ENCODE measurements at regions not wholly inside any gene's neighbourhood (a gene's known extent, or its start where the extent isn't known, plus 50 kb on each side); places are given as distances from the start of the nearest gene placed in this dataset.

DNA sequence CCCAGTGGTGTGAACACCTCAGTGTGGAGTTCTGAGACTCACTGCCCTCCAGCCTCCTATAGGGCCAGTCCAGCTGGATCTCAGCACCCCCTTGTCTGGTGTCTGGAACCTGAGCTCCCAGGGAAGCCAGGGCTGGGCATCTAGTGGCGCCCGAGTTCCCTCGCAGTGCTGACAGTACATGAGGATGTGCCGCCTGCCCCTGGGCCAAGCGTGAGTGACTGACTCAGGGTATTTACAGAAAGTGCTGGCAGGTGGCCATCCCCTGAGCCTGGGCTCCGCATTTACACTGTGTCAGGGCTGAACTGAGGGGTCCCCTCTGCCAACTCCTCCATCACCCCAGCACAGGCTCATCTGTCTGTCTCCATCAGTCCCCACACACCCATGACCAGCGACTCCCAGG, 185.3 kb downstream of the BRD1 start (continued):
- TF ChIP-seq, protein P1, sequence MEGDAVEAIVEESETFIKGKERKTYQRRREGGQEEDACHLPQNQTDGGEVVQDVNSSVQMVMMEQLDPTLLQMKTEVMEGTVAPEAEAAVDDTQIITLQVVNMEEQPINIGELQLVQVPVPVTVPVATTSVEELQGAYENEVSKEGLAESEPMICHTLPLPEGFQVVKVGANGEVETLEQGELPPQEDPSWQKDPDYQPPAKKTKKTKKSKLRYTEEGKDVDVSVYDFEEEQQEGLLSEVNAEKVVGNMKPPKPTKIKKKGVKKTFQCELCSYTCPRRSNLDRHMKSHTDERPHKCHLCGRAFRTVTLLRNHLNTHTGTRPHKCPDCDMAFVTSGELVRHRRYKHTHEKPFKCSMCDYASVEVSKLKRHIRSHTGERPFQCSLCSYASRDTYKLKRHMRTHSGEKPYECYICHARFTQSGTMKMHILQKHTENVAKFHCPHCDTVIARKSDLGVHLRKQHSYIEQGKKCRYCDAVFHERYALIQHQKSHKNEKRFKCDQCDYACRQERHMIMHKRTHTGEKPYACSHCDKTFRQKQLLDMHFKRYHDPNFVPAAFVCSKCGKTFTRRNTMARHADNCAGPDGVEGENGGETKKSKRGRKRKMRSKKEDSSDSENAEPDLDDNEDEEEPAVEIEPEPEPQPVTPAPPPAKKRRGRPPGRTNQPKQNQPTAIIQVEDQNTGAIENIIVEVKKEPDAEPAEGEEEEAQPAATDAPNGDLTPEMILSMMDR (IDR thresholded peaks at IDR 0.05 in 2 of 3, conservative IDR thresholded peaks at IDR 0.05 in 1 of 3; ENCODE audit: borderline replicate concordance in 1 of 3, insufficient read depth in 1 of 3, low read depth in 2 of 3, low read length in 2 of 3), result no peak

DNA sequence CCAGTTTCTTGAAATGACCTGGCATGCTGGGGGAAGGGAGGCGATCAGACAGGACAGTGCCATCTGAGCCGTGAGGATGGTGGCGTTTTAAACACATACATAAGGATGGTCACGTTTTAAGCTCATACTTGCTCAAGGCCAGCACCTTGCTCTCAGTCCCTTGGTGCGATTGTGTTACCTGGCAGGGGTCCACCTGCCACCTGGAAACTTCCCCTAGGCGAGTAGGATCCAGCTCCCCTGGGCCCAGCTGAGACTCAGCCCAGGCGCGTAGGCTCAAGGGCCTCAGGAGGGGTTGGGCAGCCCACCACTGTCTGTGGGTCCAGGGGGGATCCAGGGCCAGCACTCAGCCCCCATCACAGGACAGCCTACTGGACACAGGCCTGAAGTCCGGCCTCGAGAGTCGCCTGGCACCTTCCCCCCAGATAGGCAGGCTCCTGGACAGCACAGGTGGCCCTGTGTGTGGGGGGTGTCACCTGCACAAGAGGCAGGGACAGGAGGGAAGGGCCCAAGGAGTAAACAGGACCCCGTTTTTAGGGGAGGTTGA, 185.8 kb downstream of the BRD1 start:
- TF ChIP-seq, protein P2, sequence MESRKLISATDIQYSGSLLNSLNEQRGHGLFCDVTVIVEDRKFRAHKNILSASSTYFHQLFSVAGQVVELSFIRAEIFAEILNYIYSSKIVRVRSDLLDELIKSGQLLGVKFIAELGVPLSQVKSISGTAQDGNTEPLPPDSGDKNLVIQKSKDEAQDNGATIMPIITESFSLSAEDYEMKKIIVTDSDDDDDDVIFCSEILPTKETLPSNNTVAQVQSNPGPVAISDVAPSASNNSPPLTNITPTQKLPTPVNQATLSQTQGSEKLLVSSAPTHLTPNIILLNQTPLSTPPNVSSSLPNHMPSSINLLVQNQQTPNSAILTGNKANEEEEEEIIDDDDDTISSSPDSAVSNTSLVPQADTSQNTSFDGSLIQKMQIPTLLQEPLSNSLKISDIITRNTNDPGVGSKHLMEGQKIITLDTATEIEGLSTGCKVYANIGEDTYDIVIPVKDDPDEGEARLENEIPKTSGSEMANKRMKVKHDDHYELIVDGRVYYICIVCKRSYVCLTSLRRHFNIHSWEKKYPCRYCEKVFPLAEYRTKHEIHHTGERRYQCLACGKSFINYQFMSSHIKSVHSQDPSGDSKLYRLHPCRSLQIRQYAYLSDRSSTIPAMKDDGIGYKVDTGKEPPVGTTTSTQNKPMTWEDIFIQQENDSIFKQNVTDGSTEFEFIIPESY (IDR thresholded peaks at IDR 0.05; ENCODE audit: extremely low read depth, insufficient replicate concordance, low read length), result no peak
- TF ChIP-seq, protein P1 (IDR thresholded peaks at IDR 0.05 in 2 of 3, conservative IDR thresholded peaks at IDR 0.05 in 1 of 3; ENCODE audit: borderline replicate concordance in 1 of 3, insufficient read depth in 1 of 3, low read depth in 2 of 3, low read length in 2 of 3), result no peak
- TF ChIP-seq SP1 (IDR thresholded peaks at IDR 0.05; ENCODE audit: low read depth) (no peak), CEBPB (IDR thresholded peaks at IDR 0.05; ENCODE audit: low read depth) (no peak), TCF7L2 (IDR thresholded peaks at IDR 0.05; ENCODE audit: borderline replicate concordance, extremely low read depth, insufficient read depth, insufficient read length) (no peak), ZFX (IDR thresholded peaks at IDR 0.05) (no peak), POLR2A (IDR thresholded peaks at IDR 0.05; ENCODE audit: borderline replicate concordance, extremely low read depth, insufficient read depth, insufficient read length) (no peak), SIN3A (IDR thresholded peaks at IDR 0.05; ENCODE audit: low read depth) (no peak), JUND (IDR thresholded peaks at IDR 0.05) (no peak), ZNF274 (IDR thresholded peaks at IDR 0.05; ENCODE audit: low read depth, low read length) (no peak), FOSL1 (IDR thresholded peaks at IDR 0.05; ENCODE audit: low read depth) (no peak), EZH2 (IDR thresholded peaks at IDR 0.05) (no peak), POLR2AphosphoS5 (IDR thresholded peaks at IDR 0.05; ENCODE audit: low read depth, low read length) (no peak), ELF1 (IDR thresholded peaks at IDR 0.05; ENCODE audit: borderline replicate concordance, low read depth) (no peak), CBX3 (IDR thresholded peaks at IDR 0.05; ENCODE audit: low read depth) (no peak), SRF (IDR thresholded peaks at IDR 0.05; ENCODE audit: low read depth) (no peak)
- DNase-seq (ENCODE audit: low read depth, low spot score) (no peak), ATAC-seq (no peak)
- intact Hi-C loops (cut with micrococcal nuclease), result no loop called here
- Histone ChIP-seq H3K9me2 (ENCODE audit: insufficient read depth) (no peaks in the 10 kb centered on the region), H3K4me3 (replicated peaks in 1 of 2; ENCODE audit: low read depth in 1 of 2, low read length in 2 of 2) (no peak overlapping the region), H3K4me2 (ENCODE audit: low read length) (no peak overlapping the region), H3K4me1 (ENCODE audit: control insufficient read depth in 1 of 2, insufficient read depth in 2 of 2, low read length in 2 of 2) (peaks cover 0 to 4% of the 10 kb centered on the region in 2 experiments; a peak in 2 of 4 replicates), H3K36me3 (ENCODE audit: control insufficient read depth in 1 of 2, insufficient read depth in 2 of 2, low read length in 2 of 2) (no peaks in the 10 kb centered on the region), H2AFZ (ENCODE audit: low read depth, low read length, poor library complexity, severe bottlenecking) (no peak overlapping the region), H3K27me3 (ENCODE audit: insufficient read depth, low read length) (no peaks in the 10 kb centered on the region), H3K79me2 (ENCODE audit: insufficient read depth, low read length) (peaks cover 93% of the 10 kb centered on the region), H4K20me1 (ENCODE audit: insufficient read depth) (no peaks in the 10 kb centered on the region), H3K9ac (ENCODE audit: low read length) (no peak overlapping the region), H3K27ac (ENCODE audit: low read depth, low read length) (no peak overlapping the region), H3K9me3 (ENCODE audit: control insufficient read depth in 1 of 2, insufficient read depth in 1 of 2, low read depth in 1 of 2, low read length in 2 of 2) (no peaks in the 10 kb centered on the region)
- RAD21 ChIA-PET (ENCODE audit: low non-redundant PET in 1 of 2, low total read pairs in 2 of 2, uncharacterized antibody in 2 of 2, unreplicated experiment in 2 of 2), result no interaction called here
- no TSS peak for BruUV-seq (replicated peaks)
- POLR2A ChIA-PET, result no interaction called here
- CTCF ChIA-PET, result no interaction called here
